Mucosa of descending colon (tissue), 3 donors: ENCODE measurements at regions not wholly inside any gene's neighbourhood (a gene's known extent, or its start where the extent isn't known, plus 50 kb on each side); places are given as distances from the start of the nearest gene placed in this dataset.

Experiments
- ATAC-seq: fragments of 200-7000 bp; cut with Tn5 transposase; one replicate; pipeline ENCODE4 v1.9.1; 2020; ENCODE audit warnings: mild to moderate bottlenecking, moderate library complexity
- DNase-seq, 3 donors: peaks; one replicate each; pipeline ENCODE4 v3.0.0-alpha.2; 2020
- H3K36me3 ChIP-seq: fragments of 200-600 bp; one replicate; pipeline ENCODE4 v1.8.0; 2021; ENCODE audit warnings: low read depth, mild to moderate bottlenecking
- H3K4me1 ChIP-seq: fragments of 200-600 bp; one replicate; pipeline ENCODE4 v1.8.0; 2021; ENCODE audit warnings: low read depth, mild to moderate bottlenecking
- H3K4me3 ChIP-seq: fragments of 200-600 bp; one replicate; pipeline ENCODE4 v1.8.0; 2021; ENCODE audit warnings: mild to moderate bottlenecking
- H3K9me3 ChIP-seq: fragments of 200-600 bp; one replicate; pipeline ENCODE4 v1.8.0; 2021; ENCODE audit warnings: mild to moderate bottlenecking
- CTCF ChIP-seq: fragments of 200-600 bp; IDR thresholded peaks from one replicate; pipeline ENCODE4 v1.8.0; 2022; ENCODE audit warnings: antibody characterized with exemption, mild to moderate bottlenecking
- intact Hi-C, 2 donors: fragments of 100-400 bp; cut with DNase I in 1 of 2; cut with micrococcal nuclease in 1 of 2; formaldehyde crosslinking; loops; one replicate each; pipeline versions ENCODE4 v1.11.0 to v1.11.1; 2022; cut with DNase I, micrococcal nuclease
- donor health status: DM: no; HTN: no; CAD: no; lungs with moderate emphysema.
- donor health status: DM: no; HTN: no; CAD: no.
- donor health status: DM: no; HTN: yes; CAD: no.

GRCh38 chr3:6585360-6585759 lies 275.6 kb upstream of the GRM7 start:
- H3K4me3 ChIP-seq: no peak overlapping the region
- no peaks in the 10 kb centered on the region for H3K4me1 ChIP-seq
- ATAC-seq: no peak
- intact Hi-C loops: no loop called here
- no peaks in the 10 kb centered on the region for H3K9me3 ChIP-seq
- no peak for DNase-seq
- H3K36me3 ChIP-seq: no peaks in the 10 kb centered on the region
- TF ChIP-seq CTCF: no peak

GRCh38 chr3:6600237-6600636 lies 260.7 kb upstream of the GRM7 start:
- Histone ChIP-seq H3K9me3 (no peaks in the 10 kb centered on the region), H3K36me3 (no peaks in the 10 kb centered on the region), H3K4me1 (no peaks in the 10 kb centered on the region), H3K4me3 (no peak overlapping the region)
- DNase-seq (no peak), ATAC-seq (no peak)
- TF ChIP-seq CTCF: no peak
- intact Hi-C loops: no loop called here

- DNase-seq: no peak
- H3K36me3 ChIP-seq: no peaks in the 10 kb centered on the region
- no peak for TF ChIP-seq CTCF
- no peak for ATAC-seq
- H3K9me3 ChIP-seq: no peaks in the 10 kb centered on the region
- no peak overlapping the region for H3K4me3 ChIP-seq
- H3K4me1 ChIP-seq: no peaks in the 10 kb centered on the region
- intact Hi-C loops: no loop called here
Measured at GRCh38 chr3:6601374-6601773, 259.5 kb upstream of the GRM7 start.

GRCh38 chr3:6602329-6602728 lies 258.6 kb upstream of the GRM7 start:
- DNase-seq: no peak
- H3K4me3 ChIP-seq: no peak overlapping the region
- no peaks in the 10 kb centered on the region for H3K9me3 ChIP-seq
- no peak for TF ChIP-seq CTCF
- H3K4me1 ChIP-seq: no peaks in the 10 kb centered on the region
- ATAC-seq: no peak
- no peaks in the 10 kb centered on the region for H3K36me3 ChIP-seq
- intact Hi-C loops: no loop called here

- ATAC-seq (no peak), DNase-seq (no peak)
- no peaks in the 10 kb centered on the region for H3K9me3 ChIP-seq
- H3K4me3 ChIP-seq: no peak overlapping the region
- H3K36me3 ChIP-seq: no peaks in the 10 kb centered on the region
- no peak for TF ChIP-seq CTCF
- intact Hi-C loops: no loop called here
- no peaks in the 10 kb centered on the region for H3K4me1 ChIP-seq
Measured at GRCh38 chr3:6605227-6605626, 255.7 kb upstream of the GRM7 start.

GRCh38 chr3:6608843-6609242 lies 252.1 kb upstream of the GRM7 start:
- Histone ChIP-seq H3K4me1 (no peaks in the 10 kb centered on the region), H3K36me3 (no peaks in the 10 kb centered on the region), H3K4me3 (no peak overlapping the region), H3K9me3 (no peaks in the 10 kb centered on the region)
- no peak for TF ChIP-seq CTCF
- ATAC-seq (no peak), DNase-seq (no peak)
- intact Hi-C loops: no loop called here
